ENCODE measurements at regions not wholly inside any gene's neighbourhood (a gene's known extent, or its start where the extent isn't known, plus 50 kb on each side); places are given as distances from the start of the nearest gene placed in this dataset.

- TF ChIP-seq, protein P1, sequence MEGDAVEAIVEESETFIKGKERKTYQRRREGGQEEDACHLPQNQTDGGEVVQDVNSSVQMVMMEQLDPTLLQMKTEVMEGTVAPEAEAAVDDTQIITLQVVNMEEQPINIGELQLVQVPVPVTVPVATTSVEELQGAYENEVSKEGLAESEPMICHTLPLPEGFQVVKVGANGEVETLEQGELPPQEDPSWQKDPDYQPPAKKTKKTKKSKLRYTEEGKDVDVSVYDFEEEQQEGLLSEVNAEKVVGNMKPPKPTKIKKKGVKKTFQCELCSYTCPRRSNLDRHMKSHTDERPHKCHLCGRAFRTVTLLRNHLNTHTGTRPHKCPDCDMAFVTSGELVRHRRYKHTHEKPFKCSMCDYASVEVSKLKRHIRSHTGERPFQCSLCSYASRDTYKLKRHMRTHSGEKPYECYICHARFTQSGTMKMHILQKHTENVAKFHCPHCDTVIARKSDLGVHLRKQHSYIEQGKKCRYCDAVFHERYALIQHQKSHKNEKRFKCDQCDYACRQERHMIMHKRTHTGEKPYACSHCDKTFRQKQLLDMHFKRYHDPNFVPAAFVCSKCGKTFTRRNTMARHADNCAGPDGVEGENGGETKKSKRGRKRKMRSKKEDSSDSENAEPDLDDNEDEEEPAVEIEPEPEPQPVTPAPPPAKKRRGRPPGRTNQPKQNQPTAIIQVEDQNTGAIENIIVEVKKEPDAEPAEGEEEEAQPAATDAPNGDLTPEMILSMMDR (IDR thresholded peaks at IDR 0.05; ENCODE audit: low read depth, low read length, poor library complexity, severe bottlenecking) = no peak
- no peak for TF ChIP-seq EZH2phosphoT487 (IDR thresholded peaks at IDR 0.05; ENCODE audit: borderline replicate concordance, low read length)
Measured at GRCh38 chr2:129231924-129232323, 747.5 kb upstream of the RAB6C start.

All from DOHH2 (cell line).